Activated CD4-positive, alpha-beta T cell treated with anti-CD3 and anti-CD28 coated beads, Interleukin-2, amount 50 U/mL, for 24 hours (primary cell): ENCODE measurements at regions not wholly inside any gene's neighbourhood (a gene's known extent, or its start where the extent isn't known, plus 50 kb on each side); places are given as distances from the start of the nearest gene placed in this dataset.

Experiments used
- DNase-seq, 2 donors: peaks; one replicate each; pipeline ENCODE4 v3.0.0-alpha.2; 2020; ENCODE audit warnings: low read depth in 1 of 2, low spot score in 1 of 2

- DNase-seq: no peak
Measured at GRCh38 chr11:134818516-134818915, 406.5 kb upstream of the B3GAT1 start.

- no peak for DNase-seq
Measured at GRCh38 chr11:134815404-134815803, 403.4 kb upstream of the B3GAT1 start.

GRCh38 chr11:134807997-134808396 lies 396.0 kb upstream of the B3GAT1 start:
- DNase-seq: no peak

GRCh38 chr11:134802598-134802997 lies 390.6 kb upstream of the B3GAT1 start:
- no peak for DNase-seq

GRCh38 chr11:134802116-134802515 lies 390.1 kb upstream of the B3GAT1 start:
- DNase-seq: no peak

- DNase-seq: no peak
Measured at GRCh38 chr11:134801570-134801969, 389.5 kb upstream of the B3GAT1 start.

- DNase-seq: no peak
Measured at GRCh38 chr11:134800826-134801225, 388.8 kb upstream of the B3GAT1 start.

GRCh38 chr11:134800130-134800529 lies 388.1 kb upstream of the B3GAT1 start:
- DNase-seq: no peak

- DNase-seq: no peak
Measured at GRCh38 chr11:134799386-134799785, 387.3 kb upstream of the B3GAT1 start.

GRCh38 chr11:134797411-134798089 lies 385.5 kb upstream of the B3GAT1 start:
- no peak for DNase-seq

GRCh38 chr11:134795017-134795416 lies 383.0 kb upstream of the B3GAT1 start:
- DNase-seq: no peak

GRCh38 chr11:134794192-134794591 lies 382.1 kb upstream of the B3GAT1 start:
- no peak for DNase-seq

- DNase-seq: no peak
Measured at GRCh38 chr11:134792677-134793076, 380.6 kb upstream of the B3GAT1 start.

GRCh38 chr11:134792044-134792443 lies 380.0 kb upstream of the B3GAT1 start:
- DNase-seq: no peak

GRCh38 chr11:134791102-134791501 lies 379.1 kb upstream of the B3GAT1 start:
- DNase-seq: no peak

- DNase-seq: no peak
Measured at GRCh38 chr11:134789104-134789503, 377.1 kb upstream of the B3GAT1 start.

- no peak for DNase-seq
Measured at GRCh38 chr11:134786636-134787035, 374.6 kb upstream of the B3GAT1 start.

GRCh38 chr11:134785660-134786284 lies 373.7 kb upstream of the B3GAT1 start:
- DNase-seq: no peak

GRCh38 chr11:134785059-134785458 lies 373.0 kb upstream of the B3GAT1 start:
- DNase-seq: no peak

GRCh38 chr11:134784568-134784967 lies 372.5 kb upstream of the B3GAT1 start:
- no peak for DNase-seq

GRCh38 chr11:134784046-134784445 lies 372.0 kb upstream of the B3GAT1 start:
- DNase-seq: no peak

- no peak for DNase-seq
Measured at GRCh38 chr11:134783234-134783633, 371.2 kb upstream of the B3GAT1 start.

- no peak for DNase-seq
Measured at GRCh38 chr11:134781380-134781866, 369.4 kb upstream of the B3GAT1 start.
